ENCODE measurements at regions not wholly inside any gene's neighbourhood (a gene's known extent, or its start where the extent isn't known, plus 50 kb on each side); places are given as distances from the start of the nearest gene placed in this dataset.

DNA sequence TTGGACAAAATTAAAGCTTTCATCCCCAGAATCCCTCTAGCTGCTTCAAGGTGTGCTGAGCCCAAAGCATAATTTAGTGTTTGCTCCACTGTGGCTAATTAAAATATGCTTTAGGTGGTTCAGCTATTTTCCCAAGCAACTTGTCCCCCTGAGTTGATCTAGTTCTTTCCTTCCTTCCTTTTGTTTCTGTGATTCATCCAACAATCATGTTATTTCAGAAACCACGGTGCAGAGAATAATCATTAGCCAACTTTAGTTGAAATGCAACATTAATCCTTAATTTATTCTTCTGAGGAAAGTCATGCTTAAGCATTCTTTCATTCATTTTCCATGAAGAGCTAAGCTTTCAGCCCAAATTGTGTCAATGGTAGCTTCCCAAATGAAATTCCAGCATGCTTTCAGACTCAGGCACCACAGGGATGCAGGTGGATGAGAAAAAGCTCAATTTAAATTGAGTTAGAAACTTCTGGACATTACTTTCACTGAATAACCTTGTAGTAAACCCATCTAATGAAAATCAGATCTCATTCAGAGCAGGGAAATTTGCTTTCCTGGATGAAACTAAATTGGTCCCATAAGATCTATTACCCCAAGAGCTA, 209.0 kb upstream of the NT5E start:
- TF ChIP-seq POLR2A (IDR thresholded peaks at IDR 0.05; ENCODE audit: low read depth, low read length): no peak
- TF ChIP-seq TAF1 (IDR thresholded peaks at IDR 0.05; ENCODE audit: borderline replicate concordance, low read depth, low read length): no peak

Data from GM12892 (cell line).